AG10803 (cell line): ENCODE measurements at regions not wholly inside any gene's neighbourhood (a gene's known extent, or its start where the extent isn't known, plus 50 kb on each side); places are given as distances from the start of the nearest gene placed in this dataset.

Experiments
- DNase-seq: peaks from one replicate; pipeline ENCODE4 v3.0.0; 2010; ENCODE audit warnings: low read depth
- H3K4me3 ChIP-seq: 2 replicates; pipeline ENCODE4 v1.5.1; 2011; ENCODE audit warnings: mild to moderate bottlenecking, low read length, control low read depth
- TF ChIP-seq, protein P1 (sequence below): conservative IDR thresholded peaks from 2 replicates; pipeline ENCODE4 v1.5.1; 2011; ENCODE audit warnings: mild to moderate bottlenecking, low read length, control low read depth, inconsistent platforms

- TF ChIP-seq, protein P1, sequence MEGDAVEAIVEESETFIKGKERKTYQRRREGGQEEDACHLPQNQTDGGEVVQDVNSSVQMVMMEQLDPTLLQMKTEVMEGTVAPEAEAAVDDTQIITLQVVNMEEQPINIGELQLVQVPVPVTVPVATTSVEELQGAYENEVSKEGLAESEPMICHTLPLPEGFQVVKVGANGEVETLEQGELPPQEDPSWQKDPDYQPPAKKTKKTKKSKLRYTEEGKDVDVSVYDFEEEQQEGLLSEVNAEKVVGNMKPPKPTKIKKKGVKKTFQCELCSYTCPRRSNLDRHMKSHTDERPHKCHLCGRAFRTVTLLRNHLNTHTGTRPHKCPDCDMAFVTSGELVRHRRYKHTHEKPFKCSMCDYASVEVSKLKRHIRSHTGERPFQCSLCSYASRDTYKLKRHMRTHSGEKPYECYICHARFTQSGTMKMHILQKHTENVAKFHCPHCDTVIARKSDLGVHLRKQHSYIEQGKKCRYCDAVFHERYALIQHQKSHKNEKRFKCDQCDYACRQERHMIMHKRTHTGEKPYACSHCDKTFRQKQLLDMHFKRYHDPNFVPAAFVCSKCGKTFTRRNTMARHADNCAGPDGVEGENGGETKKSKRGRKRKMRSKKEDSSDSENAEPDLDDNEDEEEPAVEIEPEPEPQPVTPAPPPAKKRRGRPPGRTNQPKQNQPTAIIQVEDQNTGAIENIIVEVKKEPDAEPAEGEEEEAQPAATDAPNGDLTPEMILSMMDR = no peak
- no peak for DNase-seq
- no peak overlapping the region for H3K4me3 ChIP-seq
Measured at GRCh38 chr11:114775875-114776621, 97.7 kb downstream of the NXPE2 start.

DNA sequence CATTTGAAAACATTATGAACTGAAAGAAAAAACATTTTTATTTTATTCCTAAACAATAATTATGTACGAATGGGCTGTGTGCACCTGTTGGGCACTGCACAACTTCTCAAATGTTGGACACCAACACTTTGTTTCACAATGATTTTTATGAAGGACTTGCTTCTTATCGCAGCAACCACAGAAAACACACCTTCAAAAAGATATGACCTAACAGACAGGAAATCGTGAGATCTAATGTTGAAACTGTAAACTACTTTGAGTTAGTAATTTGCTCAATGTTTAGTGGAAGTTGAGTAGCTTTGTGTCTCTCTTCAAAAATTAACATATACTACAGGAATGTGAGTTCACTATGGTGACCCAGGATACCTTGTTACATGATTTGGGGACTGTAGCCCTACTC is 98.6 kb downstream of the NXPE2 start:
- DNase-seq = no peak
- no peak overlapping the region for H3K4me3 ChIP-seq
- TF ChIP-seq, protein P1 = no peak

GRCh38 chr11:114779189-114779588 is 100.9 kb downstream of the NXPE2 start:
- no peak for DNase-seq
- H3K4me3 ChIP-seq = no peak overlapping the region
- TF ChIP-seq, protein P1 = no peak

DNA sequence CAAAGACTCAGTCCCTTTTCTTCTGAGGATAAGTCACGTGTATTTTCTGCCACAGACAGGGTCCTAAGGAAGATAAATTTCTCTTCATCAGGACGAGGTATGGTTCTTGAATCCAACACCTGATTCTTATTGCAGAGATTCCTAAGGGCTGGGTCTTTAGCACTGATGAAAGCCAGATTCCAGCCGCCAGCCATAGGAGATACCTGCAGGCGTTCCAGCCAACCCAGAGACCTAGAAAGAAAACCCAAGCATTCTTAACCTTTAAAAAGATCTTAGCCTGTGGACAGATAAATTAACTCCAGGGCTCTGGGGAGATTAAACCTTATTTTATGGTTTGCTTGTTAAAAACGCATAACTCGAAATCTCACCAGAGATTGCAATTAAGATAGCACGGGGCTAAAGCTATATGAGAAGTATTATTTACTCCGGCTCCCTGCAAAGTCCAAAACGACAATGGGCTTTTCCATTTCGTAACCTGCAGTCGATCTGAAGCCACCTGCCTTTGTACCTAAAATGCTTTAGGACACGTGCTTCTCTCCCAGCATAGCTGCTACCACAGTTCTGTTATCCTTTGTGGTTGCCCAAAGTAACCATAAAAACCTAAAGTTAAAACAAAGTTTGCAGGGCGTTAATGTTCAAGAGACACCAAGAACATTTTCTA is 104.5 kb downstream of the NXPE2 start:
- TF ChIP-seq, protein P1 = no peak
- no peak overlapping the region for H3K4me3 ChIP-seq
- no peak for DNase-seq

DNA sequence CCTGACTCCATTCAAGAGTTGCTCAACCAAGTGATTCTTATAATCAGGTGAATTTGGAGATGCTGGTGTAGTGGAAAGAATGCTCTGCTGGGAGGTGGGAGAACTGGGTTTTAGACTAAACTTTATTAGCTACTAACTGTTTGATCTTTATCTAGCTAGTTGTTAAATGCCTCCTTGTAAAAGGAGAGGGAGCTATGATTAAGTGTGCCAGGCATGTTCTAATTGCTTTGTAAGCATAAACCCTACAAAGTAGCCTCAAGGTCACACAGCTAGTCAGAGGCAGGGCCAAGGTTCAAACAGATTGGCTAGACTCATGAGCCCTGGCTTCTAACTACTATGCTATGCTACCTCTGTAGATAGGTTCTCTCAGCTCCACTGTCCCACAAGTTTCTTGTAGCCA is 105.5 kb downstream of the NXPE2 start:
- TF ChIP-seq, protein P1 = no peak
- DNase-seq = no peak
- H3K4me3 ChIP-seq = no peak overlapping the region

DNA sequence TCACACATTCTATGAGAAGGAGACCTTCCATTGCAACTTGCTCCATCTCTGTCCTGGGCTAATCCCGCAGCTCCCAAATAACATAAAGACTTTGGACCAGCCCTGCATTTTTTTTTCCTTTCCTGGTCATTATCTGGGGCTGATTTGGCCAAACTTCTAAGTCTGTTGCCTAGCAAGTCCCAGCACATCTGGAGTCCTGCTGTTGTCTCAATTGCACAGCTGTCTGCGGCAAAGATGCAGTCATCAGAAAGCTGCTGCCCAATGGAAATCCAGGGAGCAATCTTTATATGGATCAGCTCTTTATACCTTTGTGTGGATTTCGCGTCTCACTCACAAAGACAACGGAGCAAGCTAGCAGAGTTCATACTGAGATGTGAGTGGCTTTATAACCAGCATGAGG is 105.9 kb downstream of the NXPE2 start:
- no peak for DNase-seq
- no peak overlapping the region for H3K4me3 ChIP-seq
- TF ChIP-seq, protein P1 = no peak

- TF ChIP-seq, protein P1 = no peak
- DNase-seq = no peak
- H3K4me3 ChIP-seq = no peak overlapping the region
Measured at GRCh38 chr11:114784891-114785290, 106.6 kb downstream of the NXPE2 start.
